A673 (cell line): ENCODE measurements at regions not wholly inside any gene's neighbourhood (a gene's known extent, or its start where the extent isn't known, plus 50 kb on each side); places are given as distances from the start of the nearest gene placed in this dataset.

Source experiments
- EZH2 ChIP-seq: fragments of 200-600 bp; sonication (generic); IDR thresholded peaks from 2 replicates; pipeline ENCODE4 v1.6.1; 2017; ENCODE audit warnings: borderline replicate concordance, low read depth, mild to moderate bottlenecking, mixed read lengths, antibody characterized with exemption, low read length; ENCODE audit not compliant: poor library complexity, severe bottlenecking
- TF ChIP-seq, protein P1 (sequence below): fragments of 300-800, 200-600 bp; sonication (generic); conservative IDR thresholded peaks from 2 replicates; pipeline ENCODE4 v1.5.1; 2017; ENCODE audit warnings: low read depth, mild to moderate bottlenecking, antibody characterized with exemption, low read length, moderate library complexity, mixed read lengths

DNA sequence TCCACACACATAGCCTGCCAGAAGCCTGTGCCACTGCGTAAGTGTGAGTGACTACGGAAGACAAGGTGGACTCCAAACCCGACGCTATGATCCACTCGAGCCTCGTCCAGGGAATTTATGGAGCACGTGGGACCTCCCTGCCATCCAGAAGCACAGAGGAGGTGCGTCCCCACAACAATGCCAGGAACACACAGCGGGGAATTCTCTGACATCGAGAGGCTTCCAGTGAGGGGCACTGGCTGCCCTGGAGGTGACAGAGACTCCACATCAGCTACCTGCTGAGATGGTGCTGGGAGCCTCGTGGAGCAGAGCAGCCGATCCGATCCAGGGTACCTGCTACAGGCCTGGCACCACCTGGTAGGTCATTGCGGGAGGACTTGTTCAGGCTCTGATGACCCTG is 72.2 kb upstream of the INSIG1 start:
- TF ChIP-seq, protein P1, sequence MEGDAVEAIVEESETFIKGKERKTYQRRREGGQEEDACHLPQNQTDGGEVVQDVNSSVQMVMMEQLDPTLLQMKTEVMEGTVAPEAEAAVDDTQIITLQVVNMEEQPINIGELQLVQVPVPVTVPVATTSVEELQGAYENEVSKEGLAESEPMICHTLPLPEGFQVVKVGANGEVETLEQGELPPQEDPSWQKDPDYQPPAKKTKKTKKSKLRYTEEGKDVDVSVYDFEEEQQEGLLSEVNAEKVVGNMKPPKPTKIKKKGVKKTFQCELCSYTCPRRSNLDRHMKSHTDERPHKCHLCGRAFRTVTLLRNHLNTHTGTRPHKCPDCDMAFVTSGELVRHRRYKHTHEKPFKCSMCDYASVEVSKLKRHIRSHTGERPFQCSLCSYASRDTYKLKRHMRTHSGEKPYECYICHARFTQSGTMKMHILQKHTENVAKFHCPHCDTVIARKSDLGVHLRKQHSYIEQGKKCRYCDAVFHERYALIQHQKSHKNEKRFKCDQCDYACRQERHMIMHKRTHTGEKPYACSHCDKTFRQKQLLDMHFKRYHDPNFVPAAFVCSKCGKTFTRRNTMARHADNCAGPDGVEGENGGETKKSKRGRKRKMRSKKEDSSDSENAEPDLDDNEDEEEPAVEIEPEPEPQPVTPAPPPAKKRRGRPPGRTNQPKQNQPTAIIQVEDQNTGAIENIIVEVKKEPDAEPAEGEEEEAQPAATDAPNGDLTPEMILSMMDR, result no peak
- no peak for TF ChIP-seq EZH2
